Stomach (tissue), 4 donors: ENCODE measurements at regions not wholly inside any gene's neighbourhood (a gene's known extent, or its start where the extent isn't known, plus 50 kb on each side); places are given as distances from the start of the nearest gene placed in this dataset.
"Not testable (repeated sequence)": the region's sequence is repeated elsewhere in the genome, so short reads cannot be mapped to it uniquely, and the experiment has no call there.

Experiments used
- CTCF ChIP-seq, 7 experiments: fragments of 450-650 bp in 4 of 7; fragments of 200-600 bp in 3 of 7; sonication (generic) in 3 of 7; IDR thresholded peaks; one replicate each; pipeline ENCODE4 v1.5.1; 2016 to 2019; ENCODE audit warnings: antibody characterized with exemption in 7 of 7, control low read depth in 2 of 7, mild to moderate bottlenecking in 1 of 7
- POLR2A ChIP-seq, 4 donors: fragments of 450-650 bp; IDR thresholded peaks; one replicate each; pipeline ENCODE4 v1.6.1; 2016; ENCODE audit warnings: antibody characterized with exemption in 4 of 4, control low read depth in 2 of 4, mild to moderate bottlenecking in 1 of 4, moderate library complexity in 1 of 4

DNA sequence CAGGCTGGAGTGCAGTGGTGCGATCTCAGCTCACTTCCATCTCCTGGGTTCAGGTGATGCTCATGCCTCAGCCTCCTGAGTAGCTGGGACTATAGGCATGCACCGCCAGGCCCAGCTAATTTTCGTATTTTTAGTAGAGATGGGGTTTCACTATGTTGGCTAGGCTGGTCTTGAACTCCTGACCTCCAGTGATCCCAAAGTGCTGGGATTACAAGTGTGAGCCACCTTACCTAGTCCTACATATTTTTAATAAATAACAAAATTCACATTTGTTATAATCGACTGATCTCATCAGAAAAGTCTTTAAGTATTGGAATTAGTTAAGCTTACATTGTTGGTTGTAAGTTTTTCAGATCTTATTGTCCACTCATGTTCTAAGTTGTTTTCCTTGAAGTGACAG lies 83.4 kb upstream of the TPTE start:
- TF ChIP-seq POLR2A, CTCF (IDR thresholded peaks at IDR 0.05): not testable (repeated sequence)
